ENCODE measurements at regions not wholly inside any gene's neighbourhood (a gene's known extent, or its start where the extent isn't known, plus 50 kb on each side); places are given as distances from the start of the nearest gene placed in this dataset.
"Not testable (repeated sequence)": the region's sequence is repeated elsewhere in the genome, so short reads cannot be mapped to it uniquely, and the experiment has no call there.

- DNase-seq (ENCODE audit: low spot score), result no peak
Observed at GRCh38 chr3:39558775-39559306, 91.4 kb downstream of the MOBP start.

GRCh38 chr3:39559543-39559942 lies 92.1 kb downstream of the MOBP start:
- no peak for DNase-seq (ENCODE audit: low spot score)

GRCh38 chr3:39568508-39568907 lies 101.0 kb downstream of the MOBP start:
- no peak for DNase-seq (ENCODE audit: low spot score)

GRCh38 chr3:39569095-39569494 lies 101.6 kb downstream of the MOBP start:
- DNase-seq (ENCODE audit: low spot score), result no peak

- DNase-seq (ENCODE audit: low spot score), result no peak
Observed at GRCh38 chr3:39573392-39573791, 105.9 kb downstream of the MOBP start.

- no peak for DNase-seq (ENCODE audit: low spot score)
Observed at GRCh38 chr3:39577541-39577940, 110.1 kb downstream of the MOBP start.

GRCh38 chr3:39586215-39586614 lies 118.7 kb downstream of the MOBP start:
- DNase-seq (ENCODE audit: low spot score), result not testable (repeated sequence)

GRCh38 chr3:39587113-39587512 lies 119.6 kb downstream of the MOBP start:
- no peak for DNase-seq (ENCODE audit: low spot score)

- DNase-seq (ENCODE audit: low spot score), result peak; percentile 23
Observed at GRCh38 chr3:39590806-39591205, 123.3 kb downstream of the MOBP start.

- DNase-seq (ENCODE audit: low spot score), result no peak
Observed at GRCh38 chr3:39592311-39593050, 125.0 kb downstream of the MOBP start.

- DNase-seq (ENCODE audit: low spot score), result no peak
Observed at GRCh38 chr3:39593341-39593740, 125.9 kb downstream of the MOBP start.

- DNase-seq (ENCODE audit: low spot score), result no peak
Observed at GRCh38 chr3:39601241-39601640, 133.8 kb downstream of the MOBP start.

GRCh38 chr3:39605837-39606236 lies 138.4 kb downstream of the MOBP start:
- DNase-seq (ENCODE audit: low spot score), result no peak

GRCh38 chr3:39626198-39626597 lies 158.7 kb downstream of the MOBP start:
- no peak for DNase-seq (ENCODE audit: low spot score)

- DNase-seq (ENCODE audit: low spot score), result no peak
Observed at GRCh38 chr3:39631136-39631535, 163.7 kb downstream of the MOBP start.

- no peak for DNase-seq (ENCODE audit: low spot score)
Observed at GRCh38 chr3:39637807-39638206, 170.3 kb downstream of the MOBP start.

- no peak for DNase-seq (ENCODE audit: low spot score)
Observed at GRCh38 chr3:39638301-39638700, 170.8 kb downstream of the MOBP start.

- peak; percentile 14 for DNase-seq (ENCODE audit: low spot score)
Observed at GRCh38 chr3:39639344-39640236, 169.8 kb upstream of the MYRIP start.

GRCh38 chr3:39641274-39641673 lies 168.1 kb upstream of the MYRIP start:
- no peak for DNase-seq (ENCODE audit: low spot score)

GRCh38 chr3:39644176-39644575 lies 165.2 kb upstream of the MYRIP start:
- DNase-seq (ENCODE audit: low spot score), result no peak

GRCh38 chr3:39651256-39651655 lies 158.2 kb upstream of the MYRIP start:
- not testable (repeated sequence) for DNase-seq (ENCODE audit: low spot score)

GRCh38 chr3:39651993-39652739 lies 157.2 kb upstream of the MYRIP start:
- DNase-seq (ENCODE audit: low spot score), result no peak
